Activated CD4-positive, alpha-beta T cell treated with anti-CD3 and anti-CD28 coated beads, Interleukin-2, Interleukin-6, amounts not matched to agents 100 ng/mL and 50 ng/mL, durations not matched to agents 16 hours and 8 hours (primary cell): ENCODE measurements at regions not wholly inside any gene's neighbourhood (a gene's known extent, or its start where the extent isn't known, plus 50 kb on each side); places are given as distances from the start of the nearest gene placed in this dataset.
"Not testable (repeated sequence)": the region's sequence is repeated elsewhere in the genome, so short reads cannot be mapped to it uniquely, and the experiment has no call there.

Experiments used
- DNase-seq: peaks from one replicate; pipeline ENCODE4 v3.0.0-alpha.2; 2020

DNA sequence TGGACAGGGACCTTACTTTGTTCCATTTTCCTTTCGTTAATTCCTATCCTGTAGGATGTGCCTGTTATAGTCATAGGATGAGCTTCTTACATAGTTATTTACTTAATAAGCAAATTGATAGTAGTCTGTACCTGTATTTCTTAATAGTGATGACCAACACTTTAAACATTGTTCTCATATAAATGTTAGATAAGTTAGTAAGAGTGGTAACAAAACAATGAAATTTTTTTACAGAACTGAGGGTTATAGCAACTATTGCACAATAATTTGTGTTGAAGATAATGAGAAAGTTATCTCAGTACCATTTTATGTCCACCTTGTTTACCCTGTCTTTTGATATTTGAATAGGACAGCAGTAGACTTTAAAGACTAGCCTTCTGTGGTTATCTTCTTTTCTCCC, 162.9 kb upstream of the ELL2 start:
- no peak for DNase-seq

DNA sequence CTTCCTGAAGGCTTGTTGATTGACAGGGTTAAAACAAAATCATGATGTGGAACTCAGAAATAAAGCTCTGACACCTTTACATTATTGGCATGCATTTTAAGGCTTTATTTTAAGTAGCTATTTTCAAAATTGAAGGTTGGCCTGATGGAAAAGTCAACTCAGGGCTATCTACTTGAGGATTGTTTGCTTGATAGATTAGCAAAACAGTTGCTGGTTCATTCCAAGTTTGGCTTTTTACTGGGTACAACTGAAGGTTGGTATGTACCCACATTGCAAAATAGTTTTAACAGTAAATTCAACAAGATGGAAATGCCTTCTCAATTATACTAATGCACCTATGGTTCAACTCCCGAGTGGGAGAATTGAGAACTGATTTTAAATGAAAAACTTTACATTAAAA, 161.8 kb upstream of the ELL2 start:
- DNase-seq: no peak

DNA sequence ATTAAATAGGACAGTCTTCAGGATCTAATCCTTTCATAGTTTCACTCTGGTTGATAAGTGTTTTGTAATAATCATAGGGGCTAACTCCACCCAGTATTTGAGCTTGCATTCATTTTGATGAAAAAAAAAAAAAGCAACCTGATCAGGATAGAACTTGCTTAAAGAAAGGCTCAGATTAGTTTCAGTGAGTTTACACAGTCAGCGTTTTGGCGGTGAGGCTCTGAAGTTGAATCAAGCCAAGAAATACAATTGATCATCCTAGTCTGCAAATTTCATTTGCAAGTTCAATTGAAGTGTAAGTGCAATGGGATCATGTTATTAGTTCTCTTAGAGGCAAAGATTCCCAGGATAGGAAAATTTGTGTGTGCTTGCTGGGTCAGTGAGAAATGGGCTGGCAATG, 159.7 kb upstream of the ELL2 start:
- no peak for DNase-seq

DNA sequence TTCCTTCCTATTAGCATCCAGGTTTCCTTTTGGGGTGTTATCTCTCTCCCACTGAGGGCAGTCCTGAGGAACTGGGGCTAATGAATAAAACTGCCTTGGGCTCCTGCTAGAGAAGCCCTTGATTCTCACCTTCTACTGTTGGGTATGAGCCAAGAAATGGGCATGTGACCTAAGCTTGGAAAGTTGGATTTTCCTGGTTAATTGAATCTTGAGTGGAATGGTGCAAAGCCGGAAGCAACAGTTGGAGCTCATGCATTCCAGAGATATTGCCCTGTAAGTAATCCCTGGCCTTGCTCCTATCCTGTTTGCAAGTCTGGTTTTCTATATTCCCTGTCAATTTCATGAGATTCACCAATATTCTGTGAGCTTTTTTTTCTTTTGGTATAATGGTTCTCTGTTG, 158.5 kb upstream of the ELL2 start:
- DNase-seq: no peak

DNA sequence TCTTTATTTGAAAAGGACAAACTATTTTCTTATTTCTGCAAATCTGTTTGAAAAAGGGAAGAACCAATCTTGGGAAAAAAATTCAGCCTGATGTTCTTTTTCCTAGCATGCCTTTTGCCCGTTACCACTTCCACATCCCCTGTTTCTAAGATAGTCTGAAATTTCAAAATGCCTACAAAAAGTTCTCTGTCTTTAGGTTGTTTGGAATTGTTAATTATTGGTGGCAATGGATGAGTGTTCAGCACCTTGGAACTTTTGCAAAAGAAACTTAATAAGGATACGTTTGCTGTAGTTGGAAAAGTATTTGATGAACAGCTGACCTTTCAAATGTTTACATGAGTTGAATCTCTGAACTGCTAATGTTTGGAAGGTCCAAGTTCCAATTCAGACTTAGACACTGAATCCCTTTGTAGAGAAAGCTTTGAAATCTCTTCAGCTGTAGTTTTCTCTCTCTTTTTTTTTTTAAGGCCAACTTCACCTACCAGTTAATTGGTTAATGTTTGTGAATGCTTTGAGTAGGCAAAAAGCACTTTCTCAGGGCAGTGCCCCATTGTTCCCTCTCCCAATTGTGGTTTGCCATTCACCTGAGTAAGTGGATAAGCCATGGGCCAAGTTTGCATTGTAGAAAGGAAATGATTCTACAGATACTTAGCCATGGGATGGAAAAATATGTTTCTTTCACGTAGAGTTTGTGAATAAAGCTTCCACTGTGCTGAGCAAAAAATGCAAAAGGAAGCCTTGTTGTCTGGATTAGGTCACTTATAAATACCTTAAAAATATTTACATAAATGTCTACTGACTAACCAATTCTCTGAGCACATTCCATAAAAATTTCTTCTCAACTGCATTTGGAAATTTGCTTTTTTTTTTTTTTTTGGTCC, 156.4 kb upstream of the ELL2 start:
- DNase-seq: no peak

DNA sequence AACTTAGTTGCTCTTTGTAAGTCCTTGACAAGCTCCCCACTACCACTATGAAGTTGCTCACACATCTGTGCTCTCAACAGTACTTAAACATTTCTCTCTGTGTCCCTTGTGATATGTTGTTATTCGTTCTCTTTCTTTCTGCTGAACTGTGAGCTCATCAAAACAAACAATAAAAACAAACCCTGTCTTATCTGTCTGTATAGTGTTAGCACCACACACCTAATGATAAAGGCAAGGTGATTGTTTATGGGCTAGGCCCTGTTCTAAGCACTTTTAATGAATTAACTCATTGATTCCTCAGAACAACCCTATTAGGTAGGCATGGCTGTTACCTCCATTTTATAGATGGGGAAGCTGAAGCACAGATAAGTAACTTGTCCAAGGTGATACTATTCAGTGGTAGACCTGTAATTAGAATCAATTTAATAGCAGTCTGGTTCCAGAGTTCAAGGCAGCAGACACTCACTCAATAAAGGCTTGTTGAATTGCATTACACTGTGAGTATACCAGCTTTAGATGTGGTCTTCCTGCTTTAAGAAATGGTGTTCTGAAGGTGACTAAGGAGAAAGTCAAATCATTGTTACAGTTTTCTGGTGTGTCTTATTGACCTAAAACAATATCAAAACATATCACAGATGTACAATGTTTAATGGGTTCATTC, 153.6 kb upstream of the ELL2 start:
- DNase-seq: peak; percentile 25

DNA sequence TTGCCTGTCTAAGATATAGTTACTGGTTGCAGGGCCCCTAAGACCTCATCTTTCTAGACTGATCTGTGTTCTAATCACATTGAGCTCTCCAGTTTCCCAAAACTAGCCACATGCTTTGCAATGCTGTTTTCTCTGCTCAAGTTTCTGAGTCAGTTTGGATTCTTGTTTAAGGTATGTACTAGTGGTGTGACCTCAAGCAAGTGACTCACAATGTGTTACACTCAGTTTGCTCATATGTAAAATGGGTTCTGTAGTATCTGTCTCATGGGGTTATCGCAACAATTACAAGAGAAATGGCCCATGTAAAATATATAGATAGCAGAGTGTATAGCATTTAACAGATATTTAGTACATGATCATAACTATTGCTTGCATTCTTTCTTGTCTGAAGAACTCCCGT, 153.1 kb upstream of the ELL2 start:
- peak; percentile 85 for DNase-seq

DNA sequence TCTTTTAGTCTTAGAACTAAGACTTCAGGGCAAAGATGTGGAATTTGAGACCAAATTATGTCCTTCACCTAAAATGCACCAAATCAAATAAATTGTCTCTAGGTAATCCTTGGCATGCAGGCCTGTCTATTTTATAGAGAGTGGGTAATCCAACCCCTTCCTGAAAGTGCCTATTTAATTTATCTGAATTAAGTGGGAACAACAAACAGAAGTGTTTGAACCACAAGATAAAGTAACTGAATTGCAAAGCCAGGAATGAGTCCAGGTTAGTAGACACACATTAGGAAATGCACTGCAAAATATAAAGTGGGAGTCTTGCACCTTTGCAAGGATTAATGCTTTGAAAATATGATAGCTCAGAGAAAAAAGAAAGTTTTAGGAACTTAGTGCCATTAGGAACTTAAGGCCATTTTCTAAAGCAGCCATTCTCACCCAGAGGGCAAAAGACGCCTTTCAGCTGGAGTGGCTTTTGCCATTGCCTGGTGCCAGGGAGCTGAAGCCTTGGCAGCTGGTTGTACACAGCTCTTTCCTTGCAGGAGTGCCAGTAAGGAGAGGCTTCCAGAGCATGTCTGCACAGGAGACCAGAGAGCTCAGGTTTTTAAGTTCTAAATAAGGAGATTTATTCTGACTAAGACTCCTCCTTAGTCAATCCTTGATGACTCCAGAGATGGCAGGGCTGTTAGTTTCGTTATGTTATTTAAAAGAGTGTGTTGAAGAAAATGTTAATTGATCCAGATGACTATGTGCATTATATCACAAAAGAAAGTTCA, 151.7 kb upstream of the ELL2 start:
- DNase-seq: peak; percentile 74

DNA sequence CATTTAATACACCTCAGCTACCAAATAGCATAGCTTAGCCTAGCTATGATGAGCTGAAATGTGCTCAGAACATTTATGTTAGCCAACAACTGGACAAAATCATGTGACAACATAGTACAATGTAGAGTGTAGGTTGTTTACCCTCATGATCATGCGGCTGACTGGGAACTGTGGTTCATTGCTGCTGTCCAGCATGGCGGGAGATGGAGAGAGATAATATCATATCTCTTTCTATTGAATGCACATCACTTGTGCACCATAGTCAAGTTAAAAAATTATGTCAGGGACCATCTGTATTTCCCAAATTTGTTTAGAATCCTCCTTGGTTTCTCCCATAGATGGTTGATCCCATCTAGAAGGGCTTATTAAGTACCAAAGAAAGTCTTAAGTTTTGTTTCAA, 151.1 kb upstream of the ELL2 start:
- DNase-seq: no peak

DNA sequence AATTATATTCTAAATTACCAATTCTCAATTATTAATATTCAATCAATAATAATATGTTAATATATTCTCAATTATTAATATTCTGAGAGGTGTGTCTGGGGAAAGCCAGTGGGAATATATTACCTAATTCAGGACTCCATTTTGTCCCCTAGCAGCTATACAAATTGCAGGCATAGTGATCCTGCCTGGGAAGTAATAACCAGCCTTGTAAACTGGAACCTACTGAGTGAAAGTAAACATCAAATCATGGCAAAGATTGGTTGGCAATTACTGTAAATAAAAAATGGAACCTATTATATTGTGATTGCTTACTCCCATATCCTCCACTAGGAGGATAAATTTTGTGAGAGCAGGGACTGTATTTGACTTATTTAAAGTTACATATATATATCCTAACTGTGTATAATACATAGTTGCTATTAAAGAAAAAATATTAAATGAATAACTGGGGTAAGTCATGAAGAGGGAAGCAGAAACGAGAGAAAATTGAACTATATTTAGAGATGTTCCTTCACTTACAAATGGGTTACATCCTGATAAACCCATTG, 150.5 kb upstream of the ELL2 start:
- DNase-seq: no peak

DNA sequence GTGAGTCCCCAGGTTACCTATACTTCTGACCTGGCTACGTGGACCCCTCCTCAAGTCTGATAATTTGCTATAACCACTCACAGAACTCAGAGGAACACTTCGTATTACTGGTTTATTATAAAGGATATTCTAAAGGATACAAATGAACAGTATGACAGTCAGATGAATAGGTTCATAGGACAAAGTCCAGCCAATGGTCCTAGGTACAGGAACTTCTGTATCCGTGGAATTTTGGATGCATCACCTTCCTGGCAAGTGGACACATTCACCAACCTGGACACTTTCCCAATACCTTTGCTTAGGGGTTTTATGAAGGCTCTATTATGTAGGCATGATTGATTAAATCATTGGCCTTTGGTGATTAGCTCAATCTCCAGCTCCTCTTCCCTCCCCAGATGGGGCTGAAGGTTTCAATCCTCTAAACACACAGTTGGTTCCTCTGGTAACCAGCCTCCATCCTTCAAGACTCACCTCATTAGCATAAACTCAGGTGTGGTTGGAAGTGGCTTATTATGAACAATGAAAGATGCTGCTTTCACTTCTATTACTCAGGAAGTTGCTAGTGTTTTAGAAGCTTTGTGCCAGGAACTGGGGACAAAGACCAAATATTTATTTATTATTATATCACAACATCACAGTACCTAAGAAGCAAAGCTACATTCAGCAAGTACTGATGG, 149.6 kb upstream of the ELL2 start:
- DNase-seq: peak; percentile 56

DNA sequence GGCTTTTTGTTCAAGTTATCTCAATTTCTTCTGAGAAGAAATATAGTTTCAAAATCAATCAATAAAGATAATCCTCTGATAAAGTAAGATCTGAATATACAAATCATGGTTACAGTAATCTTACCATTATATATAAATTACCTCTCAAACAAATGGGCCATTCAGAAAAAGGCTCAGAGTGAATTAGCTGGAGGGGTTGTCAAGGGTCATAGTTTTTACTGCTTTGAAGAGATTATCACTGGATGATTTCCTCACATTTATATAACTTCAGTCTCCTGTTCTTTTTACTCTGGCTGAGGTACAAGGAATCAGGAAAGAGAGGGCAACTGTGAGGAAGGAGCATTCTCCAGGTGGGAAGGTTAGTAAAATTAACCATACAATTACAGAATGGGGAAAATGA, 148.6 kb upstream of the ELL2 start:
- DNase-seq: no peak

DNA sequence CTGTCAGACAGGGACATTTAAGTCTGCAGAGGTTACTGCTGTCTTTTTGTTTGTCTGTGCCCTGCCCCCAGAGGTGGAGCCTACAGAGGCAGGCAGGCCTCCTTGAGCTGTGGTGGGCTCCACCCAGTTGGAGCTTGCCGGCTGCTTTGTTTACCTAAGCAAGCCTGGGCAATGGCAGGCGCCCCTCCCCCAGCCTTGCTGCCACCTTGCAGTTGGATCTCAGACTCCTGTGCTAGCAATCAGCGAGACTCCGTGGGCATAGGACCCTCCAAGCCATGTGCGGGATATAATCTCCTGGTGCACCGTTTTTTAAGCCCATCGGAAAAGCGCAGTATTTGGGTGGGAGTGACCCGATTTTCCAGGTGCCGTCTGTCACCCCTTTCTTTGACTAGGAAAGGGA, 147.0 kb upstream of the ELL2 start:
- DNase-seq: not testable (repeated sequence)

DNA sequence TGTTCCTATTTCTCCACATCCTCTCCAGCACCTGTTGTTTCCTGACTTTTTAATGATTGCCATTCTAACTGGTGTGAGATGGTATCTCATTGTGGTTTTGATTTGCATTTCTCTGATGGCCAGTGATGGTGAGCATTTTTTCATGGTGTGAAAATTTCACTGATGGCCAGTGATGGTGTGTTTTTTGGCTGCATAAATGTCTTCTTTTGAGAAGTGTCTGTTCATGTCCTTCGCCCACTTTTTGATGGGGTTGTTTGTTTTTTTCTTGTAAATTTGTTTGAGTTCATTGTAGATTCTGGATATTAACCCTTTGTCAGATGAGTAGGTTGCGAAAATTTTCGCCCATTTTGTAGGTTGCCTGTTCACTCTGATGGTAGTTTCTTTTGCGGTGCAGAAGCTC, 142.2 kb upstream of the ELL2 start:
- not testable (repeated sequence) for DNase-seq

DNA sequence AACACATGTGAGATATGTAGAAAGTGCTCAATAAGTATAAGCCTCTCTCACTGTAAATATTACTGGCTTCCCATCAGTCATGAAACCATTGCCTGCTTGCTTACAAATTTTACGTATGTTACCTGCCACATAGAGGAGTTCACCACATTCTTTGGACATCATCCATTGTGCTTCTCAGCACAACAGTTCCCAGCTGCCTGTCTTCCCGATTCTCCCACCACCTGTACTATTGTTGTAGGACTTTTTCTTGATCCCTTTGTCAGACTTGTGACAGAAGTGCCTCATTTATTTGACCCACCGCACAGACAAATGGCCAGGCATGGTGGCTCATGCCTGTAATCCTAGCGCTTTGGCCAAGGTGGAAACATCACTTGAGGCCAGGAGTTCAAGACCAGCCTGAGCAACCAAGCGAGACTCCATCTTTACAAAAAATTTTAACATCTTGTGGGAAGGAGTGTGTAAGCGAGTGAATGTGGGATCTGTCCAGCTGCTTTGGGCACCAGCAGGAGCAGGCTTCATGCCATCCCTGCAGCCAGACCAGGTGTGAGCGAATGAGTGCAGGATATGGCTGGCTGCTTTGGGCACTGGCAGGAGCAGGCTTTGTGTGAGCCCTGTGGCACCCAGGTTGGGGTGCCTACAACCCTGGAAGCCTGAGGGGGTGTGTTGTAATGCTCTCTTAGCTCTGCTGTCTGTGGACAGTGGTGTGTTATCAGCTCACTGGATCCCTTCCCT, 139.9 kb upstream of the ELL2 start:
- DNase-seq: no peak

DNA sequence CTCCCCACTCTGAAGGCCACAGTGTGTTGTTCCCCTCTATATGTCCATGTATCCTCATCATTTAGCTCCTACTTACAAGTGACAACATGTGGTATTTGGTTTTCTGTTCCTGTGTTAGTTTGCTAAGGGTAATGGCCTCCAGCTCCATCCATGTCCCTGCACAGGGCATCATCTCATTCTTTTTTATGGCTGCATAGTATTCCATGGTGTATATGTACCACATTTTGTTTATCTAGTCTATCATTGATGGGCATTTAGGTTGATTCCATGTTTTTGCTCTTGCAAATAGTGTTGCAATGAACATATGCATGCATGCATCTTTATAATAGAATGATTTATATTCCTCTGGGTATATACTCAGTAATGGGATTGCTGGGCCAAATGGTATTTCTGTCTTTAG, 135.8 kb upstream of the ELL2 start:
- not testable (repeated sequence) for DNase-seq

DNA sequence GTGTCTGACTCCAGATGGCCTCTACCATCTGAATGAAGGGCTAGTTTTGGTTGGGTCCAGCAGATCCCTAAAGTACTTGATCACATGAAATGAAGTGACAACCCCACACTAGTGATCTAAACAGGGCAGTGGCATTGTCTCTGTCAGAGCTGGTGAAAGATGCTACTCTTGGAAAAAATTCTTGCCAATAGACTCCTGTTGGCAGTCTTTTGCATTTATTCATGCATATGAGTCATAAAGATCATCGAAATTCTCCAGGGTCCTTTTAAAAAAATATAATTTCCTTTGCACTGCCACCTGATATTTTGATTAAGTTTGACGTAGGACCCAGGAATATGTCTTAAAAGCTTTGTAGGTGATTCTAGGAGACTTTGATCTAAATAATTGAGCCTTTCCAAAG, 135.1 kb upstream of the ELL2 start:
- no peak for DNase-seq

DNA sequence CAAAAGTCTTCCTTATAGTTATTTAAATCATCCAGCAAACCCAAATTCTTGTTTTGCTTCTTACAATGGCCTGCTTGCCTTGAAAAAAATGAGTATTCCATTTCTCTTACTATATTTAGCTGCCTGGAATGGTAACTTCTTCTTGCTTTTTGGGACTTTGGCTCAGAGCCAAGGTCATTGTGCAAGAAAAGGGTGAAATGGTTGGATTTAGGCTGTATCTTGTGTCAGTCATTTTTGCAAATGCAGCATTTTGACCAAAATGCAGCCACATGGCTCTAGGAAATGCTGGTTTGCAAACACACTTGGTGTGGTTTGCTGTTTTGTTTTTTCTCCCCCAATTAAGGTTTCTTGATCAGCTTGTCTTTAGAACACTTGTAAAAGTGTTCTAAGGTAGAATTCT, 133.3 kb upstream of the ELL2 start:
- DNase-seq: no peak

DNA sequence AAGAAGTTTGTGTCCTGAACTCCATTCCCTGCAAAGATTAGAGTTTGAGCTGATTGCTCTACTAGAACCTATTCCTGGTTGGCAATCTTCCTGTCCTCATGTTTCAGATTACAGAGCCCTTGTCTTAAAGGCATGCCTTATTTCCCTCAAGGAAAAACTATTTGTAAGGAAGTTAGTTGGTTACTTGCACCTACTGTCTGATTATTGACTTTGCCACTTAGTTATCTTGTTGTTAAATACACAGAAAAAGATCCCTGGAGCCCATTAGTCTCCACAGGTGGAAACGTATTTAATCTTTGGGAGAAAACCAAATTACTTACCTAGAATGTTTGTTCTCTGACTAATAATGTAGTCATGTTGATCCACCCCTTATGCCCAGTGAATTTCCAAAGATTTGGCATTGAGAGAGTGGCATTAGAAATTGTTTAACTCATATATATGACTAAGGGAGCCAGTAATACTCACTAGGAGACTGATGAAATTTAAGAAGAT, 132.3 kb upstream of the ELL2 start:
- no peak for DNase-seq

DNA sequence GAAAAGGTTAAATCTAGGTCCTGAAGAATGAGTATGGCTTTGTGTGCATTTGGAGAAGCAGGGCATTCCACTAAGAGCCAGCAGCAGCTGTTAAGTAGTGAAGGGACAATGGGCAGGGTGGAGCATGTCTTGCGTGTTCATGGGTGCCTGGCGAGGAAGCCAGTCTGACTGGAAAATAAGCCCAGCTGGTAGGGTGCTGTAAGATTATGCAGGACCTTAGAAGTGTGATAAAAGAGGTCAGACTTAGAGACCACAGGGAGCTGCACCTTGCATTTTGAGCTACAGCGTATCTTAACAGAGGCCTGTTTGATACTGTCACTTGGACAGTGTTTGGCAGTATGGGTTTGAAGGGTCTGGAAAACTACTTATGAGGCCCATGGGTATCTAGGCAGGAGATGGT, 131.7 kb upstream of the ELL2 start:
- no peak for DNase-seq

DNA sequence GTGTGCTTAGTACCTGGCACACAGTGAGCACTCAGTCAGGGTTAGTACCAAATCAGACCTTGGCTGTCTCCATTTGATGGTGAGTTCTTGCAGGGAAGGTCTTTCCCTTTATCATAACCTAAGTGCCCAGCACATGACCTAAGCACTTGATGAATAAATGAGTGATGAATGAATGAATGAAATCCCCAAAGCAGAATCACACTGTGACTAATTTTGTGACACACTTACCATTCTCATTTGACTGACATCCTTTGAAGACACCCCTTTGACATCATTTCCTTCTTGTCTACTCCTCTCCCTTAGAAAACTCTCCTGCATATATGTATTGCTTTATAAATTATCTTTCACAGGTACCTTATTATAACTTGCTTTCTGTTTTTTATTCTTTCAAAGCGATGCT, 130.2 kb upstream of the ELL2 start:
- DNase-seq: no peak

DNA sequence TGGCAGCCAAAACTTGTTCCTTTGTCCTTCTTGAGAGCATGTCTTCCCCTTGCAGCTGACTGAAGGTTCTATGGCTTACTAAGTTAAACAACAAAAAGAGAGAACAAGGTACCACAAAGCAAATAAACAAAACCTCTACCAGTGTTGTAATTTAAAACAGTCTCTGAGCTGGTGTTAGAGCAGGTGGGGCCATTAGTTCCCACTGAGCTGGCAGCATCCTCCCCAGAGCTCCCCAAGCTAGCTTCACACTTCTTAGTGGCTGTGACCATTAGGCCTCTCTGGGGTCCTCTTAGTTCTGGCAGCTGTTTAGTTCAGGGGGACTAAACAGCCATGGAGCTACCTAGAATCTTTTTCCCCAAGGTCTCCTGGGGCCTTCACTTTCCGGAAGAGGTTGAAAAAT, 128.6 kb upstream of the ELL2 start:
- DNase-seq: no peak
